ENCODE measurements at regions not wholly inside any gene's neighbourhood (a gene's known extent, or its start where the extent isn't known, plus 50 kb on each side); places are given as distances from the start of the nearest gene placed in this dataset.
A peak's percentile ranks its signal among the peaks of the same experiment; 100 is the strongest.

DNA sequence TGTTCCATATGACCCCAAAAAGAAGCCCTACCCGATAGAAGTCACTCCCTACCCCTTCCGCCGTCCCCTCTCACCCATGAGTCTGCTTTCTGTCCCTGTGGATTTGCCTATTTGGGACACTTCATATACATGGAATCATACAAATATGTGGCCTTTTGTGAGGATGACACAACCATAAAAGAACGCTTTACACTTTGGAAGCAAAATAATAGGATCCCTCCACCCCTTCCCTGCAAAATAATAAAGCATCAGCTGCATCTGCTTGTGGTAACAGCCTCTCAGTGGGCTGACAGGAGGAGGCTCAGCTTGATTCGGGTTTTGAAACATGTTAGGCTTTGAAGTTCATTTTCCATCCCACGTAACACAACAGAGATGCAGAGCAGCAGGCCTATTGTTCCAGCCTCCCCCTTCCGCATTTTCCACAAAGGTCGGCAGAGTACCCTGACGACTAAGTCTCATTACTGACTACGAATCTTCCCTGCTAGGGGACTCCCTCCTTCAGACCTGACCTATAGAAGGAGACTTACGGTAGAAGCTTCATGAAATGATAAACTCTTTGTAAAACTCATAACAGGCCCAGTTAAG is 99.1 kb downstream of the ALDH8A1 start:
- no peaks in the 10 kb centered on the region for H3K79me2 ChIP-seq (ENCODE audit: low read depth)
- H3K27me3 Mint-ChIP-seq (ENCODE audit: insufficient read depth, low read depth): no peaks in the 10 kb centered on the region
- H3K36me3 ChIP-seq: no peaks in the 10 kb centered on the region
- no peaks in the 10 kb centered on the region for H4K20me1 ChIP-seq (ENCODE audit: low read depth)
- H2AFZ ChIP-seq (replicated peaks): peak overlapping the region; percentile 52
- no peaks in the 10 kb centered on the region for H3K27me3 ChIP-seq
- no peak overlapping the region for H3K4me3 ChIP-seq
- H3K27ac ChIP-seq: no peak overlapping the region
- TF ChIP-seq EZH2phosphoT487 (IDR thresholded peaks at IDR 0.05): no peak
- TF ChIP-seq CTCF (IDR thresholded peaks at IDR 0.05): no peak
- TF ChIP-seq EZH2 (IDR thresholded peaks at IDR 0.05): no peak
- no peak overlapping the region for H3K9ac ChIP-seq
- no peak for DNase-seq (ENCODE audit: low spot score)
- H3K27ac Mint-ChIP-seq: peak overlapping the region; percentile 50
- H3K4me3 Mint-ChIP-seq: peak overlapping the region; percentile 20
- no peaks in the 10 kb centered on the region for H3K9me3 Mint-ChIP-seq
- H3F3A ChIP-seq (ENCODE audit: low read depth): no peaks in the 10 kb centered on the region
- H3K4me1 ChIP-seq: peaks cover 6% of the 10 kb centered on the region
- H3K4me2 ChIP-seq: no peak overlapping the region
- no peaks in the 10 kb centered on the region for H3K9me3 ChIP-seq (ENCODE audit: low read depth)
- H3K4me1 Mint-ChIP-seq: peaks cover 20% of the 10 kb centered on the region
- H3K36me3 Mint-ChIP-seq: no peaks in the 10 kb centered on the region

GRCh38 chr6:134849920-134850447 is 99.9 kb downstream of the ALDH8A1 start:
- DNase-seq (ENCODE audit: low spot score): no peak
- TF ChIP-seq CTCF (IDR thresholded peaks at IDR 0.05) (no peak), EZH2 (IDR thresholded peaks at IDR 0.05) (no peak), EZH2phosphoT487 (IDR thresholded peaks at IDR 0.05) (no peak)
- Histone ChIP-seq H2AFZ (replicated peaks) (no peak overlapping the region), H3K79me2 (ENCODE audit: low read depth) (no peaks in the 10 kb centered on the region), H3F3A (ENCODE audit: low read depth) (no peaks in the 10 kb centered on the region), H3K4me3 (no peak overlapping the region), H4K20me1 (ENCODE audit: low read depth) (no peaks in the 10 kb centered on the region), H3K36me3 (no peaks in the 10 kb centered on the region), H3K27me3 (no peaks in the 10 kb centered on the region), H3K9ac (no peak overlapping the region), H3K4me1 (peaks cover 6% of the 10 kb centered on the region), H3K27ac (no peak overlapping the region), H3K4me2 (no peak overlapping the region), H3K9me3 (ENCODE audit: low read depth) (no peaks in the 10 kb centered on the region)
- Mint-ChIP-seq H3K27me3 (ENCODE audit: insufficient read depth, low read depth) (no peaks in the 10 kb centered on the region), H3K4me1 (peaks cover 20% of the 10 kb centered on the region), H3K4me3 (no peak overlapping the region), H3K9me3 (no peaks in the 10 kb centered on the region), H3K27ac (no peak overlapping the region), H3K36me3 (no peaks in the 10 kb centered on the region)

DNA sequence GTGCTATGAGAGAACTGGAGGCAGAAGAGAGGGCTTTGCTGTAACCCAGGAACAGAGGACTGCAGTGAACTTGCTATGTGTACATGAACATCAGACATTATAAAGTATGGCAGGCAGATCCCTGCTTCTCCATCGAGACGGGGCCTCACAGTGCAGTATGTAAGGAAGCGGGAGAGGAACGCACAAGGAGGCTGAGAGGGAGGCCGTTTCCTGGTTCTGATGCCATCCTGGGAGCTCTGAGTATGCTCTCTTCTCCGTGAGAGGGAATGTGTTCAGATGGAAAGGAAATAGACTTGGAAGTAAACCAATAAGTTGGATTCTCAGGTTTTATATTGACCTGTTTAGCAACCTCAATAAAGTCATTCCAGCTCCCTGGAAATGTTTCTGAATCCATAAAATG is 101.8 kb downstream of the ALDH8A1 start:
- H3F3A ChIP-seq (ENCODE audit: low read depth): no peaks in the 10 kb centered on the region
- H4K20me1 ChIP-seq (ENCODE audit: low read depth): no peaks in the 10 kb centered on the region
- no peaks in the 10 kb centered on the region for H3K27me3 ChIP-seq
- TF ChIP-seq CTCF (IDR thresholded peaks at IDR 0.05) (no peak), EZH2phosphoT487 (IDR thresholded peaks at IDR 0.05) (no peak), EZH2 (IDR thresholded peaks at IDR 0.05) (no peak)
- H3K36me3 Mint-ChIP-seq: no peaks in the 10 kb centered on the region
- no peaks in the 10 kb centered on the region for H3K9me3 Mint-ChIP-seq
- H3K4me3 ChIP-seq: no peak overlapping the region
- H3K4me1 ChIP-seq: peaks cover 6% of the 10 kb centered on the region
- no peaks in the 10 kb centered on the region for H3K79me2 ChIP-seq (ENCODE audit: low read depth)
- H3K27ac Mint-ChIP-seq: no peak overlapping the region
- no peaks in the 10 kb centered on the region for H3K9me3 ChIP-seq (ENCODE audit: low read depth)
- no peak overlapping the region for H3K27ac ChIP-seq
- no peak overlapping the region for H3K4me2 ChIP-seq
- H3K27me3 Mint-ChIP-seq (ENCODE audit: insufficient read depth, low read depth): no peaks in the 10 kb centered on the region
- H2AFZ ChIP-seq (replicated peaks): no peak overlapping the region
- no peak for DNase-seq (ENCODE audit: low spot score)
- no peak overlapping the region for H3K9ac ChIP-seq
- H3K4me1 Mint-ChIP-seq: peaks cover 19% of the 10 kb centered on the region
- H3K4me3 Mint-ChIP-seq: no peak overlapping the region
- H3K36me3 ChIP-seq: no peaks in the 10 kb centered on the region

All from neural progenitor cell (in vitro differentiated cells).